HG02981 (cell line): ENCODE measurements at regions not wholly inside any gene's neighbourhood (a gene's known extent, or its start where the extent isn't known, plus 50 kb on each side); places are given as distances from the start of the nearest gene placed in this dataset.
"Not testable (repeated sequence)": the region's sequence is repeated elsewhere in the genome, so short reads cannot be mapped to it uniquely, and the experiment has no call there.

Experiments
- ATAC-seq: cut with Tn5 transposase; IDR thresholded peaks from one replicate; pipeline ENCODE4 v1.9.1; 2021; ENCODE audit warnings: mild to moderate bottlenecking, moderate library complexity; ENCODE audit not compliant: unreplicated experiment

DNA sequence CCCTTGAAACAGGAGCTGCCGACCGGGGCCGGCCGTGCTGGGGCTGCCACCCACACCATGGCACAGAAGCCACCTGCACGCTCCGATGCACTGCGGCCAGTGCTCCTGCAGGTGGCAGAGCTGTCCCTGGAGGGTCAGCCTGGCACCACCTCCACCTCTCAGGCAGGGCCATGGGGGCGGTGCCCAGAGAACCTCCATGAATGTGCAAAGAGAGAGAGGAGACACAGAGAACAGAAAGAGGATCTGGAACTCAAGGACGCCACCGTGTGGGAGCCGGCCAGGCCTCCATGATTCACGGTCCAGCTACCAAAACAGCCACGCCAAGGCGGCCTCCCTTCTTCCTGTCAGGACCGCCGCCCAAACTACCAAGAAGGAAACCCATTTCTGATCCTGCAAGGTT, 5397.7 kb upstream of the TPTE start:
- ATAC-seq: not testable (repeated sequence)

DNA sequence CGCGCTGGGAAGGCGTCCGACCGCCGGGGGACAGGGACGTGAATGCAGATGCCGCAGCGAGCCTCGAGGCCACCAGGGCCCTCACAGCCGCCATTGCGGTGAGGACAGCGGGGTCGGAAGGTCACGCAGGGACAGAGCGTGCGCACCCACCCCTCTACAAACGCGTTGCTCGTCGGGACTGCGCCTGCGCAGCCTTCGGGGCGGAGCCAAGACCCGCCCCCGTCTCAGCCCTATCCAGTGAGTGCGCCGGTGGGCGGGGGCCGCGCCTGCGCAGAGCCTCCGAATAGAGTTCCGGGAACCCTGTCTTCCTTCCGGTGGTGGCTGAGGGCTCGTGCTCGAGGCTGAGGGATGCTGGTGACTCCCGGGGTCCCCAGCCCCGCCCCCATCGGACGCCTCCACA, 5393.1 kb upstream of the TPTE start:
- peak; percentile 95 for ATAC-seq

DNA sequence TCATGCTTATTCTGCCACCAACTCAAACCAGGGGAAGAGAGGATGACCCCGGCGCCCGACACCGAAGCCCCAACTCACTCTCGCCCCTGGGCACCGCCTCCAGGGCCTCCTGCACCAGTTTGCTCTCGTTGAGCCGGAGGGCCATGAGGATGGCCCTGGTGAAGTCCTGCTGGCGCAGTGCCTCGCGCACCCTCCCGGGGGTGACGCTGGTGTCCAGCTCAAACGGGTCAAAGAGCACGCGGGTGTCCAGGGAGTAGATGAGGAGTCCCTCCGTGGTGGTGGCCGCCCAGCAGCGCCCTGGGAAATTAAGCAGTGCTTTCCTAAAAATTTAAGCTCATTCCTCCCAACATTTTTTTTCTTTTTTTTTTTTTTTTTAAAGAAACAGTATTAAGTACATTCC, 5387.6 kb upstream of the TPTE start:
- ATAC-seq: not testable (repeated sequence)

DNA sequence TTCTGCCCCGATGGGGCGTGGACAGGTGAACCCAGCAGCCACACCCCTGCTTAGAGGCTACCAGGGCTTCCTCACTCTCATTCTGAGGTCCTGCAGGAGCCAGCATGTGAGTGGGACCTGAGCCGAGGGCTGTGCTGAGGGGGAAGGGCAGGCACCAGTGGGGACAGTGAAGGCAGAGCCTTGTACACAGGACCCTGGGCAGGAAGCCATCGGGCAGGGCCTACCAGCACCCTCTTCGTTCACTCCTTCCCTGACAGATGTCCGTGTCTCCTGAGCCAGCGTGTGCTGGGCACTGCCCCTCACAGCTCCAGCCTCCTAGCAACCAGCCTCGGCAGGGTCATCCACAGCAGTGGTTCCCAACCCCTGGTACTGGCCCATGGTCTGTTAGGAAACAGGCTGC, 5385.0 kb upstream of the TPTE start:
- ATAC-seq: not testable (repeated sequence)

DNA sequence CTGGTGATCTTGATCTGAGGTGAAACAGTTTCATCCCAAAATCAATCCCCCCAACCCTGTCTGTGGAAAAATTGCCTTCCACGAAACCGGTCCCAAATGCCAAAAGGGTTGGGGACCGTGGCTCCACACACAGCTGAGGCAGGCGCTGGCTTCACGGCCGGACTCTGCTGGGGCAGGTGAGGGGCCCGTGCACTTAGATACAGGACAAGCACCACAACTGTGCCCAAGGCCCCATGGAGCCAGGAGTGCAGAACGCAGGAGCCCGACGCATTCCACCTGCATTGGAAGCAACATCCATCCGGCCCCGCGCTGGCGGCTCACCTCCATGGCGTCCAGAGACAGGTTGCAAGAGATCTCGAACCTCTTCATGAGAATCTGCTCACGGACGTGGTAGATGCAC, 5384.4 kb upstream of the TPTE start:
- not testable (repeated sequence) for ATAC-seq

DNA sequence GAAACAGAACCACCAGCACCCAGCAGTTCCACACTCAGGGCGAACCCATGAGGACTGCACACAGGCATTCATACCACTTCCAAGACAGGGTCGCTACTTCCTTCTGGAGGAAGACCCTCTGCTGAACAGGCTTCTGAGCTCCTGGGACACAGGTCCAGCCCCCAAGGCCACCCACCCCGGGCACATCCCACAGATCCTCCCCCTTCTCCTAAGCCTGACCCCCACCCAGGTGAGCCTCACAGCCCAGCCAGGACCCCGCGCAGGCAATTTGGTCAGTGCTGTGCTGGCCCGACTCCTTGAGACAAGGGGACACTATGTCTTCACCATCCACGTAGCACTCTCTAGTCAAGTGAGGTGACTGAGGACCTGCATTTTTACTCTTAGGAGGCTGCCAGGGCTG, 5382.7 kb upstream of the TPTE start:
- not testable (repeated sequence) for ATAC-seq

- not testable (repeated sequence) for ATAC-seq
These were observed 5381.9 kb upstream of the TPTE start for GRCh38 chr21:5139528-5139927.

DNA sequence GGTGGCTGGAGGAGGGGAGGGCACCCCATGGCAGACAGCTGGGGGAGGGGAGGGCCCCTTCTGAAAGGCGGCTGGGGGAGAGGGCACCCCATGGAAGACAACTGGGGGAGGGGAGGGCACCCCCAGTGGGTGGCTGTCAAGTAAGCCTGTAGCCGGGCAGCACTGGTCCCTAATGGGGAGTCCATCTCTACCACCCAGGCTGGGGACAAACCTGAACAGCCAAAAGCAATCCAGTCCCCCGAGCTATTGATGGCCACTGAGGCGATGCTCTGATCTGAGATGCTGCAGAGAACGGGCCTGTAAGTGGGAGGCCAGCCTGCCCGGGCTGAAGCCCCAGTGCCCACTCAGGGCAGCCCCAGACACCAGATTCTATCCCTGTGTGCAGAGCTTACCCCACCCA, 5378.4 kb upstream of the TPTE start:
- ATAC-seq: not testable (repeated sequence)

GRCh38 chr21:5144731-5145130, 5376.7 kb upstream of the TPTE start:
- ATAC-seq: not testable (repeated sequence)

- not testable (repeated sequence) for ATAC-seq
These were observed 5373.7 kb upstream of the TPTE start for GRCh38 chr21:5147685-5148084.

GRCh38 chr21:5149222-5149621, 5372.2 kb upstream of the TPTE start:
- ATAC-seq: not testable (repeated sequence)

GRCh38 chr21:5153842-5154640, 5367.3 kb upstream of the TPTE start:
- not testable (repeated sequence) for ATAC-seq

DNA sequence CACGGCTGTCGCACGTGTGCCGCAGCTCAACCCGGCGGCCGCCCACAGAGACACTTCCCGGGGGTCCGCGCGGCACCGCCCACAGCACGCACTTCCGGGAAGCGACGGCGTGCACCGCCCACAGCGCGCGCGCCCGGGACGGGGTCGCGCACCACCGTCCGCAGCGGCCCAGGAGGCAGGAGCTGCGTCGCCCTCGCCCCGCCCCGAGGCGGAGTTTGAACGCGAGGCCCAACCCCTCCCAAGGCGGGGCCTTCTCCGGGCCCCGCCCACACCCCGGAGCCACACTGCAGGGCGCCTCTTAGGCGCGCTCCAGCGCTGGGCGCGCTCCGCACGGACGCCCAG, 5366.8 kb upstream of the TPTE start:
- ATAC-seq: peak; percentile 84

DNA sequence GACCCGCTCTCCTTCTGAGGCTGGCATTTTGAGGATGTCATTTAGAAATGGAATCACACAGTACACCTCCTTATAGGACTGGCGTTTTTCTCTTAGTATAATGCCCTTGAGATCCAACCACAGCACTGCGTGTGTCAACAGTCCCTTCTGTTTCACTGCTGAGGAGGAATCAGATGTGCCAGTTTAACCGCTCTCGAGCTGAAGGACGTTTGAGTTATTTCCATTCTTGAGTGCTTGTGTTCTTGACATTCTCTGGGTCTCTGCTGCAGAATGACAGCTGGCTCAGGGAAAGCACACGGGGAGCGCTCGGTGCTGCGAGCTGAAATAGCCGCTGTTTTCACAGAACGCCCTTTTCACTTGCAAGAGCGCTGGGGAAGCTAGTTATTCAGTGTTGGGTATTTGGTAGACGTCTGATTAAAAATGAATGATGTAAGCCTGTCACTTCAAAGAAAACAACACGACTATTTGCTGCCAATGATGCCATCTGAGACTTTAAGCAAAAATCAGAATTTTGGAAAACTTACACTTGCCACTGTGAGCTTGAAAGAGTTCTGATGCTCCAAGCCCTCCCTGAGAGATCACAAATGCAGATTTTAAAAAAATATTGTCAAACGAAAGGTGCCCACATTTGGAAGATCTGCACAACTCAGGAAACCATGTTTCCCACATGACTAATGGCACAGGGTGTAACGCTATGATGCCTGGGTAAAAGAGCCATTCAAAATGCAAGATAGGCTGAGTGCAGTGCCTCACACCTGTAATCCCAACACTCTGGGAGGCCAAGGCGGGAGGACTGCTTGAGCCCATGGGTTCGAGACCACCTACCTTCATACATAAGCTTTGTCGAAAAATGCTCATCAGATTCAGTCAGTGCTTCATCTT, 5358.4 kb upstream of the TPTE start:
- ATAC-seq: not testable (repeated sequence)

GRCh38 chr21:5165829-5166228, 5355.6 kb upstream of the TPTE start:
- ATAC-seq: not testable (repeated sequence)
